IPS DF 4.7 (cell line): ENCODE measurements at regions not wholly inside any gene's neighbourhood (a gene's known extent, or its start where the extent isn't known, plus 50 kb on each side); places are given as distances from the start of the nearest gene placed in this dataset.
"Not testable (repeated sequence)": the region's sequence is repeated elsewhere in the genome, so short reads cannot be mapped to it uniquely, and the experiment has no call there.

Experiments used
- DNase-seq: peaks from one replicate; pipeline ENCODE4 v3.0.0-alpha.2; 2013; ENCODE audit warnings: low spot score; ENCODE audit errors: extremely low read depth

GRCh38 chr5:114953565-114953964, 216.1 kb downstream of the TRIM36 start:
- no peak for DNase-seq

- no peak for DNase-seq
These were observed 216.8 kb downstream of the TRIM36 start for GRCh38 chr5:114952876-114953275.

- no peak for DNase-seq
These were observed 220.0 kb downstream of the TRIM36 start for GRCh38 chr5:114949756-114950155.

GRCh38 chr5:114948986-114949621, 220.6 kb downstream of the TRIM36 start:
- DNase-seq = no peak

- no peak for DNase-seq
These were observed 221.3 kb downstream of the TRIM36 start for GRCh38 chr5:114948363-114948762.

- no peak for DNase-seq
These were observed 229.0 kb downstream of the TRIM36 start for GRCh38 chr5:114940709-114941108.

GRCh38 chr5:114935490-114935889, 234.2 kb downstream of the TRIM36 start:
- DNase-seq = no peak

GRCh38 chr5:114928644-114929462, 240.9 kb downstream of the TRIM36 start:
- DNase-seq = no peak

- DNase-seq = no peak
These were observed 244.9 kb downstream of the TRIM36 start for GRCh38 chr5:114924769-114925168.

GRCh38 chr5:114912189-114912920, 257.4 kb downstream of the TRIM36 start:
- no peak for DNase-seq

- no peak for DNase-seq
These were observed 259.0 kb downstream of the TRIM36 start for GRCh38 chr5:114910727-114911126.

GRCh38 chr5:114909424-114909823, 260.3 kb downstream of the TRIM36 start:
- DNase-seq = no peak

- DNase-seq = no peak
These were observed 265.9 kb downstream of the TRIM36 start for GRCh38 chr5:114903767-114904166.

GRCh38 chr5:114898602-114899001, 271.1 kb downstream of the TRIM36 start:
- DNase-seq = peak; percentile 28

- no peak for DNase-seq
These were observed 286.0 kb downstream of the TRIM36 start for GRCh38 chr5:114883675-114884074.

- DNase-seq = no peak
These were observed 310.3 kb downstream of the TRIM36 start for GRCh38 chr5:114859438-114859735.

GRCh38 chr5:114858665-114859437, 310.9 kb downstream of the TRIM36 start:
- no peak for DNase-seq

- no peak for DNase-seq
These were observed 311.7 kb downstream of the TRIM36 start for GRCh38 chr5:114857941-114858551.

- DNase-seq = not testable (repeated sequence)
These were observed 325.0 kb downstream of the TRIM36 start for GRCh38 chr5:114844711-114845110.

- DNase-seq = no peak
These were observed 330.3 kb downstream of the TRIM36 start for GRCh38 chr5:114839360-114839759.

GRCh38 chr5:114838937-114839336, 330.8 kb downstream of the TRIM36 start:
- no peak for DNase-seq
